Activated naive CD4-positive, alpha-beta T cell treated with Interleukin-2 at 50 U/mL for 16 hours (primary cell): ENCODE measurements at regions not wholly inside any gene's neighbourhood (a gene's known extent, or its start where the extent isn't known, plus 50 kb on each side); places are given as distances from the start of the nearest gene placed in this dataset.

Experiments used
- DNase-seq: peaks from one replicate; pipeline ENCODE4 v3.0.0-alpha.2; 2020

DNA sequence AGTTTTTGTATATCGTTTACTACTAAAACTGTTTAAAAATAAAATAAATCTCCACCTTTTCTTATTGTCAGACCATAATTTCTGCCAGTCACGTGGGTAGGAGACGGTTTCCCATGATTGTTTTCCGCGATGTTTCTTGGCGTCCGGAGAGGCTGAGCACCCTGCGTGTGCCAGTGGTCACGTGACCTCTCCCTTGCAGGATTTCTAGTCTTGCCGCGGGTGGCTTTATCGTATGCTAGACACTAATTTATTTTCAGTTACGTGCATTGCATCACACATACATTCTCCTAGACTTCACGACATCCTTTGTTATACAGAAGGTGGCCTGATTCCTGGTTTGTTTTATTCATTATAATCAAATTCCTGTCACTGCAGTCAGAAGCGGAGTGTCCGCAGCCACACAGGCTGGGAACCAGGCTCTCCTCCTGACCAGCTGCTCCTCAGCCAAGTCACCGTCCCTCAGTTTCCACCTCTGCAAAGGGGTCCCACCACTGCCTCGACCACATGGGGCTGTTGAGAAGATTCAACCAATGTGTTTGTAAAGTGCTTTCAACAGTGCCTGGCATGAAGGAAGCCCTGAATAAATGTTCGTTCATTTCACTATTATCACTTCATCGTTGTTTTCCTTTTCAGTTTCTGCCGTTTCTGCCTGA lies 203.2 kb upstream of the PPP2R2D start:
- no peak for DNase-seq

DNA sequence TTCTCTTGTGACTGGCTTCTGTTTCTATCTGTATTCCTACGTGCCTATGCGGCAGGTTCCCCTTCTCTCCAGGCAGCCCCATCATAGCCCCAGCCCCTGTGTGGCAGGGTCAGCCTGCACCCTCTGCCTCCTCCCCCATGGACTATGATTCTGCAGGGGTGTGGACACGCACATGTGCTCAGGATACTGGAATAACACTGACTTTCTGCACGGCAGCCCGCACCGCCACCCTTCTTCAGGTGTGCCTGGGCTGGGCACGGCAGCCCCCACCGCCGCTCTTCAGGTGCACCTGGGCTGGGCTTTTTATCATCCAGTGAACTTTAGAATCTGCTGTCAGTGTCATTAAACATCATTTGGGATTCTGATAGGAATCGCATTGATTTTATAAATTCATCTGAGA lies 202.6 kb upstream of the PPP2R2D start:
- DNase-seq, result no peak

DNA sequence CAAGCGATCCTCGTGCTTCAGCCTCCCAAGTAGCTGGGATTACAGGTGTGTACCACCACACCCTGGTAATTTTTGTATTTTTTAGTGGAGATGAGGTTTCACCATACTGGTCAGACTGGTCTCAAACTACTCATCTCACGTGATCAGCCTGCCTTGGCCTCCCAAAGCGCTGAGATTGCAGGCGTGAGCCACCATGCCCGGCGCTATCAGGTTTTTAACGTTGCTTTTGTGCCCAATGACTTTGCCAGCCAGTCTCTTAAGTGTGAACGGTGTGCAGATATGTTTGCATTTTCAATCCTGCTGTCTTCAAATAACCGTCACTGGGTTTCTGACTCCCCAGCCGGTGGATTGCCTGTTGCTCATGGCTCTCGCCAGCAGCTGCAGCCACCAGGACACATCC lies 201.8 kb upstream of the PPP2R2D start:
- DNase-seq, result no peak

DNA sequence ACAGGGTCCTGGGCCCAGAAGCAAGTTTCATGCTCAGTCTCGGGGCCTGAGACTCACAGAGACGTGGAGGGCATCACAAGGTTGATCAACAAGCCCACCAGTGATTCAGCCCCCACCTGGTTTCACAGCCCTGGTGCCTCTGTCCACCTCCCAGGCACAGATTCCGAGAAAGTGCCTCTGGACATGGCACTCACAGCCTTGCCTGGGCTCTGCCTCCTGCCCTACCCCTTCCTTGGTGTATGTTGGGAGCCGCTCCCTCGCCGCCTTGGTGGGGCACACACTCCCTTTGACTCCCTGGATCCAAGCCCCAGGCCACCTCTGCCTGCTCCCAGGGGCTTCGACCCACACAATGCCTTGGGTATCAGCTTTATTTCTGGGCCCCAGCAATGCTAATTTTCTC lies 200.8 kb upstream of the PPP2R2D start:
- DNase-seq, result no peak

DNA sequence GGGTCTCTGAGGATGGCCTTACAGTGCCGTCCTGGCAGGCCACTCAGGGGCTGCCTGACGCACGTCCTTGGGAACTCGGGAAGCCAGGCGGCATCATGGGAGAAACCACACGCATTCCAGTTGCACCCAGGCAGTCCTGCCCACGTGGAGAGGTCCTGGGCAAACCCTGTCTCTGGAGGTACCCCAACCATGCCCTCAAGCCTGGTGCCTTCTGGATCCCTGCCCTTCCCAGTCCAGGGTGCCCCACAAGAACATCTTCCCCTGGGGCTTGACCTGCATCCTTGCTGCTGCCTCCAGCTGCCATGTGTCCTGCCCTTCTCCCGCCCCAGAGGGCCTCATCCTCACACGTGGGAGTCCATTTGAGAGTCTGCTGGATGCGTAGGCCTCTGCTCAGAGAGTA lies 200.3 kb upstream of the PPP2R2D start:
- no peak for DNase-seq

DNA sequence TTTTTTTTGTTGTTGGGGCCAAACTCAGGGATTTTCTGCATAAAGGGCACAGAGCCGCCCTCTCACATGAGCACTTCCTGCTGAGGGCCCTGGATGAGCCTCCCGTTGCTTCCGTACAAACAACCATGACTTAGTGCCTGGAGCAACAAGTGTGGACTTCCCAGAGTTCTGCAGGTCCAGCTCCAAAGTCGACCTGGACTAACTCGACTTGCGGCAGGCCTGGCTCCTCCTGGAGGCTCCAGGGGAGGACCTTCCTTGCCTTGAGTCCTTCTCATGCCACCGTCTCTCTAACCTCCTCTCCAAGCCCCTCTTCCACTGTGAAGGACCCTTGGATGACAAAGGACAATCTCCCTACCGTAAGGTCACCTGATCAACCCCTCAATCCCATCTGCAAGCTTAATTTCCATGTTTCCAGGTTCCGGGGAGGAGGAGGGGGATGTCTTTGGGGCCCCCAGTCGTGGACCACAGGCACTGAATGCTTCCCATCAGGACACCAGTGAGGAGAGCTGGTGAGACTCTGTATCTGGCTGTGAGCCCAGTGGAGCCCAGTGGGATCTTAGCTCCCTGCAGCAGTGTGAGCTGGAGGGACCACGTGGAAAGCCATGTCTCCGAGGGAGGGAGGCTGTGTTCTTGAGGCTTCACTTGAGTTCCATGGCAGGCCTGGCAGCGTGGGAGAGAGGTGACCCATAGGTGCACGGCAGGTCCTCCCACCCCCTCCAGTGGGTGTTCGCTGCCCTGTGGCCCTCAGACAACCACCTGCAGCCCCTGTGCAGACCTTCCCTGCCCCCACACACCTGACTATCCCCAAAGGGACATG lies 199.5 kb upstream of the PPP2R2D start:
- no peak for DNase-seq

DNA sequence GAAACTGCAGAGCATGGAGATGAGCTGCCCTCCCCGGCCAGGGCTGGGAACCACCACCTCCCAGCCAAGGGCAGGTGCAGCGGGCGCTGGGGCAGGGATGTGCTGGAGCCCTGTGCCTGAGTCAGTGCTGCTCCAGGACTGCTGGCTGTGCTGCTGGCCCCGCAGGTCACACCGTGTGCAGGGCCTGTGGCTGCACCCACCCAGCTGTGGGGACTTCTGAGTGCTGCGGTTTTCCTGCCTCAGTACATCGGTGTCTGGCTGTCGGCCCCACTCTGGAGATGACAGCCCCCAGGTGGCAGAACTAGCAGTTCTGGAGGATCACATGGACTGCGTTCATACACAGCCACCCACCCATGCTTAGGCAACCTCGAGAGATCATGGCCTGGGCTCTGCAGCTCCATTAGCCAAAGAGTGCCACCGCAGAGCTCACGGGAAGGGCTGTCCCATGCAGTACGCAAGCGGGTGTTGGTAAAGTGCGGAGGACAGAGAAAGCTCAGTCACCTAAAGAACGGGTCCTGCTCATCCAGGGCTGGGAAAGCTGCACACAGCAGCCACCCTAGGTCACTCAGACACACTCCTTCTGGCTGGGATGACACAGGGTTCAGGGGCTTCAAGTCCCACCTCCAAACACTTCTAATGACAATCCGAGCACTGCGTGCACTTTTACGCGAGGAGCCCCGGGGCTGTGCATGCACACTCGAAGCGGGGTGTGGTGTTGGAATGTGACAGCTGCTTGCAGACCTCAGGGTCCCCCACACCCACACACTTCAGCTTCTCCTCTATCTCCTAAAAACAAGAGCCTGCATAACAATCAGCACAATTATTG lies 198.1 kb upstream of the PPP2R2D start:
- no peak for DNase-seq

DNA sequence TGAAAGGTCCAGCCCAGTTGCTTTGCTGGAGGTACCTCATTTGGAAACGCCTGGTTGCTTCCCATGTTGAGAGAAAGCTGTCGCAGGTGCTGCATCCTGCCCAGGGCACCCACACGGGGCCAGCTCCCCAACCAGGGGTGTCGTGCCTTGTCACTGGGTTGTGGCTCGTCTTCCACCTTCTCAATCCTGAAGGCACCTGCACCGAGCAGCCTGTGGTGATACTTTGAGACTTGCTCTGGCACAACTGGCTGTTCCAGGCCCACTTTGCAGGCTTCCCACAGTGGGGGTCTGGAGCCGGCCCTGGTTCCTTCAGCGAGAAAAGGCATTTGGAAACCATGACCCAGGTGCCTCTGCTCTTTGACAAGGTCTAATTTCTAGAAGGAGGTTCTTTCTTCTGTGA lies 197.3 kb upstream of the PPP2R2D start:
- DNase-seq, result no peak

DNA sequence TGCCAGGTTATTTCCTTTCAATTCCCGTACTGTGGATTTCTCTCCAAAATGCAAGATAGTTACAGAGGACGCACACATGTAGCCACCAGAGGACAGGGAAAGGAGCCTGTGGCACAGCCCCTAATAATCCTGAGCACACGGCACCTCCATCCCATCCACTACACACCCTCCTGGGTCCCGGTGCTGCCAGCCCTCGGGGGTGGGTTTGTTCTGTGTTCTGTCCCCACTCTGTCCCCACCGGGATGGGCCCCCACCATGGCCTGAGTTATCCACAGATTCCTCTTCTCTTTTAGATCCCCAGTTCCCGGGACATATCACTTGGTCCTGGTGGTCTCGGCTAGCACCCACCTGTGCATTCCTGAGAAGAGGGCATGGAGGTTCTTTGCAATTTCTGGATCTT lies 196.9 kb upstream of the PPP2R2D start:
- no peak for DNase-seq

DNA sequence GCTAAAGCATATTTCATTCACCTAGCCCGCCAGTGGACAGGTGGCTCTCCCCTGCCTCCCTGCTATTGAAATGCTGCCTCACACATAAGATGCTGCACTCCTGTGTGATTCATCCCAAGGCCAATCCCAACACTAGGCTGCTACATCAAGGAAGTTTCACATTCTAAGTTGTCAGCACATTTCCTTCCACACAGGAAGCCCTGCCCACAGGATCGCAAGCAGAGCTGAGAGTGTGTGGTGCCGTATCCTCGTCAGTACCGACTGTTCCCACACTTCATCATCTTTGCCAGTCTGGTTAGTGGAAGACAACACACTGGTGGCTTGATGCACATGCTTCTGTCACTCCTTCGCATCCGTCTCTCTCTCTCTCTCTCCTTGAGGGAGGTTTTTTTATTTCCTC lies 194.3 kb upstream of the PPP2R2D start:
- DNase-seq, result no peak

DNA sequence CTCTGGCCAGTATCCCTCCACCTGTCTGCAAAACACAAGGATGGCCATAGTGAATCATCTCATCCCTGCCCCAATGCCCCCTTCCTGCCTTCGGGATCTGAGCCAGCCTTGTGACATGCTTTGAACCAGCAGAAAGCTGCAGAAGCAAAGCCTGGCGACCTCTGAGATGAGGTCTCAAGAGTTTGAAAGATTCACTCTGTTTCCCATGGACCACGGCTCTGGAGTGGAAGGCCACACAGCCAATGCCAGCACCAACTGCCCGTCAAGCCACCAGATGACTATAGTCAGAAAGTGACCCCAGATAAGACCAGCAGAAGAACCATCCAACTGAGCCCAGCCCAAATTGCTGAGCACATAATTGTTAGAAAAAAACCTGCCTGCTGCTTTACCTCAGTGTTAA lies 193.9 kb upstream of the PPP2R2D start:
- DNase-seq, result no peak

DNA sequence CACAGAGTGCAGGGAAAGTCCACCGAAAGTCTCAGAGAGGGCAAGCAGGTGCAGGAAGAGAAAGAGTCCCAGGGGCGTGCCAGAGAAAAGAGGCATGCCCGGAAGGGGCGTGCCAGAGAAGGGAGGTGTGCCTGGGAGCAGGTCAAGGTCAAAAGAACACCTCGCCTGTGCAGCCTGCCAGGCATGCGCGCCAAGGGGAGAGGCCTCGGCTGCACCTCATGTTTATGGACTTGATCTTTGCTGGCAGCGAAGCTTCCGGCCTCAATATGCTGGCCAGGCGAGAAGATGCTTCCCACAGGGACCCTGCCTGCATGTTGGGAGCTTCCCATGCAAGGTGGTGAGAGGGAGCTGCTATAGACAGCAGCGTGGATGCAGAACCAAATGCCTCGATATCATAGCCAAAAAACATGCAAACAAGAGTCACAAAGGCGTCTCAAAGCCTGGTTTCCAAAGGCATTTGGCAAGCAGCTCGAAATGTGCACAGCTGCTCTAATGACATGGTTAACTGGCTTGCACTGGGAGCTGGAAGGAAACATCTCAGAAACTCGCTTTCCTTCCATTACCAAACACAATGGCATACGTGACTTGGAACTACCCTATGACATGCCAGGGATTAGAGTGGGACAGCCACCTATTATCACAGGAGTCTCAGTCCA lies 192.5 kb upstream of the PPP2R2D start:
- DNase-seq, result no peak

DNA sequence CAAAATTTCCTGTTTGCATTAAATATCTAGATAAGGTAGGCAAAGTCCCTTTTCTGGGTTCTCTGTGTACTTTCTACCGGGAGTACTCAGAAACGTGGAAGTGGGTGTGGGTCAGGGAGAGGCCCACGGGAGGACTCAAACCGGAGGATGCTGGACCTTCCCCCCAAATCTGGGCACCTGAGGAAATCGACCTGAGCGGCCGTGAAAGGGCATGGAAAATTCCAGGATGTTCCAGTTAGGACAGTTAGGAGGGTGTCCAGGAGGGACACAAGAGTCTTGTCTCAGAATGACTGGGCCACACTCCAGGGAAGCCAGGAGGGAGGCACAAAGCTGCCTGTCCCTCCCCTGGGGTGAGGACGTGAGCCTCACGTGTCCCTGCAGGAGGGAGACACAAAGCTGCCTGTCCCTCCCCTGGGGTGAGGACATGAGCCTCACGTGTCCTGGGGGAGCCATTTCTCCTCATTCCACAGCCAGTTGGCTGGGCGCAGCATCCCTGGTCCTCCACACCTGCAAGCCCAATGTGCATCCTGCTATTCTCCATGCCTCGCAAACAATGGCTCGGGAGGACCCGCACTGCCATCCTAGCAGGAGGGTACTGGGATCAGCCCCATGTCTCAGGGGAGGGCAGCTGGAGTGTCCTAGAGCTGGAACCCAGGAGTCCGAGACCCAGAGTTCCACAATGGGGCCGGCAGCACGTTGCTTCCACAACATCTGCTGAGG lies 190.5 kb upstream of the PPP2R2D start:
- no peak for DNase-seq

DNA sequence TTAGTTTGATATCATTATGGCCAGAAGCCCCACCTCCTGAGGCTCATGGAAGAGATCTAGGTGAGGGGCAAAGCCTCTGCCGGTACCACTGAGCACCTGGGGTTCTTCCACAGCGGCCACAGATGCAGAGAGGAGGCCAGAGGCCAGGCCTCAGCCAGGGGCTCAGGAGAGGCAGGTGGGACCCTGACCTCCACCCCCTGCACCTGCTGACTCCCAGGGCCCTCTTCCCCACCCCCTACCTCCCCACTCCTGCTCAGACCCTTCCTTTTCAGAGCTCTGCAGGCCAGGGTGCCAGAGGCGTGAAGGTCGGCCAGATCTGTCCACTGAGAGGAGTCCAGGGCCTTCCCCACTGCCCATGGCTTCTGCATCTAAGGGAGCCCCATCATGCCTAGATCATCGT lies 178.7 kb upstream of the PPP2R2D start:
- no peak for DNase-seq

DNA sequence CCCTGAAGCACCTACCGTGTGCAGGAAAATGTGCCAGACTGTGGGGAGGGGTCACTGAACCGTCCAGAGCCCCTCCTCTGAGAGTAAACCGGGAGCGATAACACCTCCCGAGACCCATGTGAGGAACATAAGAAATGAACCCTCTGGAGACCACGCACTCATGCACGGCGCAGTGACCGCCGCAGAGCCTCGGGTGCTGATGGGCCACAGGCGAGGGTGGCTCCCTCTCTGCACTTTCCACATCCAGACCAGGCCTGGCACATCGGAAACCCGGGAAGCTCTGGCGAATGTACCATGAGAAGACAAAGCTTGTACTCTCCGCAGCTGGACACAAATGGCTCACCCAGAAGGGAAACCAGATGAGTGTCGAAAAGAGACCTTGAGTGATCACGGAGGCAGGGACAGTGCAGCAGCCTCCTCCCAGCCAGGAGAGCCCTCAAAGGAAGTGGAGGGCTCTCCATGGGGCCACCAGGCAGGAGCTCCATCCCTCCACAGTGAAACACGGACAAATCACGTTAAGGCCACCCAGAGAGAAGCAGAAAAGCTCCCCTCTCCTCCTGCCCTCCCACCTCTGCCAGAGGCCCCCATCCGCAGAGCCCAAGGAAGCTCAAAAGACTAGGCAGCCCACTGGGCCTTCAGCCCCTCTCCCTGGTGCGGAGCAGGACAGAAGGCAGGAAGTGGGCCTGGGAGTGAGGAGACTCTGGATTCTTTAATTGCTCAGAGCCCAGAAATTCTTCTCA lies 178.1 kb upstream of the PPP2R2D start:
- no peak for DNase-seq

DNA sequence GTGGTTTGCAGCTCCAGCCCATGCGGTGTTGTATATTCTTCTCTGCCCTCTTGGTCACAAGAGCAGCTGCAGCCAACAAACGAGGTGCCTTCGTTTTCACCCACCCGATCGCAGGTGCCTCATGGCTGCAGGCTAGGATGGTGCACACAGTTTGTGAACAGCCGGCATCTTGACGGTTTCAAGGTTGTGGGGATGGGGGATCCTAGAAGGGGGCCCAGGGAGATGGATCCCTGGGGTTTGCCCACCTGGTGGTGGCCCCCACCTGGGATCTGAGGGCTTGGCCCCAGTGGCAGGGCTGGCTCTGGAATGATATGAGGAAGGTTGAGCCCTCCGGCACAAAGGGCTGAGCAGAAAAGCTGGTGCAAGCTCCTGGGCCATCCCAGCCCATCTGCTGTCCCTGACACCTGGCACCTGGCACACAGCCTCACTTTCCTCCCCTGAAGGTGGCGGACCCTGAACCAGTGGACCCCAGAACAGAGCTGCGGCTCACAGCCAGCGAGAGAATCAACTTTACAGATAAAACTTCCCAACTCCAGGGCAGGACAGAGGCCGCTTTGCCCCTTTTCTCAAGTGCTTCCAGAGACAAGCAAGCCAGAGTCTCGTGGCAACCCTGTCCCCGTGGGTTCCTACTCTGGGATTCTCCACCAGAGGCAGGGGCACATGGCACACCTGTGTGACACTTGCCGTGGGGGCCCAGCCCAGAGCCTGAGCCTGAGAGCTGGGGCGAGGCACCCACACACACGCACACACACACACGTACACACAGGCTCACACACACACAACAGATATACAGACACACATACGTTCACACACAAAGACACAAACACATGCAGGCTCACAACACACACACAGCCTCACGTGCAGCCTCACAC lies 177.3 kb upstream of the PPP2R2D start:
- DNase-seq, result no peak

DNA sequence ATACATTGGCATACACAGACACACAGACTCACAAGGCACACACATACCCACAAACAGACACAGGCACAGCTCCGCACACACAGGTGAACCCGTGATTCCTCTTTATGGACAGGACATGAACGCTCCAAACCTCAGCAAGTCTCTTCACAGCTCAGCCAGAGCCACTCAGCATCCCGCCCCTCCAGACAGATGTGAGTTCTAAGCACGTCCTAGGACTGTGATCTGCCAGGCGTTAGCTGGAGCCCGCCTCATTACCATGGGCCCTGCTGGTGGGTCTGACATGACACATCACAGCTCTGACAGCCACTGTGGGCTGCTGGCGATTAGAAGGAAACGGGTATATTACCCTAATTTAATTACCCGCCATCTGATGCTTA lies 176.7 kb upstream of the PPP2R2D start:
- no peak for DNase-seq

DNA sequence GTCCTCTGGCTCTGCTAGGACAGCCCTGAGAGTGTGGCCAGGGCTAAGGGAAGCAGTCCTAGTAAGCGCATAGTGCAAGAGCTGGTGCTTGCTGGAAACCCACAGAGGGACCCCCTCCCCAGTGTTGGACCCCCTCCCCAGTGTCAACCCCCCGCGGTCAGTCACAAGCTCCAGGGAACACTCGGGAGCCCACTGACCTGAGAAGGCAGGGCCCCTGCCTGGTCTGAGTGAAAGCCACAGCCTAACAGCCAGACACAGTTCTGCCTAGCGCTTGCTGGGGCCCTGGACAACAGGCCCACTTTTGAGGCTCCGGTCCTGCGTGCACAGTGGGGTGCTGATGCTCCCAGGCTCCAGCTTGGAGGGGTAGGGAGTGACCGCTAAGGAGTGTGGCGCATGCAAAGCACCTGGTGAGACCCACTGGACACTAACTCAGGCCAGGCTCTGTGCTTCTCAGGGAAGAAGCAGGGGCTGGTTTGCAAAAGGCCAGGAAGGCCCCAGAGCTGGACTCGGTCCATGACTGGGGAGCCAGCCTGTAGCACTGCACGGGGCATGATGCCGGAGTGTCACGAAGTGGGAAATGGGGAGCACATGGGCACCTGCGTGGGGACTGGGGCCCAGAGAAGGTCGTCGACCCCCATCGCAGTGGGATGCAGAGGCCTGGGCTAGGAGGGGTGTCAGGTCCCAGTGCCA lies 175.8 kb upstream of the PPP2R2D start:
- no peak for DNase-seq

DNA sequence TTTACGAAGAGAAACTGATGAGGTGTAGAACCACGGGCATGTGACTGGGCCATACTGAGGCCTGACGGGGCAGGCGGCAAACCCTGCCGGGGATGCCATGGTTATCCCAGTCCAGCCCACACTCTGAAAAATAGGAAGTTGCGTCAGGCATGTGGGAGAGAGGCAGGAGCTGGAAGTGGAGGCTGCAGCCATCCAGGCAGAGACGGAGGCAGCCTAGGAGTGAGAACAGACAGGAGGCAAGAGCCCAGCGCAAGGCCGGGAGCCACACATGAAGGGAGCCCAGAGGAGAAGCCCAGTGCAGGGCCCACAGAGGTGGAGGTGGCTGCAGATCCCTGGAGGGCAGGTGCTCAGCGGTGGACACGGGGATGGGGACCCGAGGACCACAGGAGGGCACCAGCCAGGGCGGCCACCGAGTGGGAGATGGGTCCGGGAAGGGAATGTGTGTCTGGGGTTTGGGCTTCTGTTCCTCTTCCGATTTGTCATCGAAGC lies 175.2 kb upstream of the PPP2R2D start:
- no peak for DNase-seq
